Upper lobe of left lung (tissue), 6 donors: ENCODE measurements at regions not wholly inside any gene's neighbourhood (a gene's known extent, or its start where the extent isn't known, plus 50 kb on each side); places are given as distances from the start of the nearest gene placed in this dataset.
A peak's percentile ranks its signal among the peaks of the same experiment; 100 is the strongest.

ENCODE experiments used
- ATAC-seq, 2 donors: fragments of 200-7000 bp; cut with Tn5 transposase; one replicate each; pipeline ENCODE4 v1.9.1; 2022; ENCODE audit warnings: mild to moderate bottlenecking in 2 of 2, moderate library complexity in 2 of 2; ENCODE audit not compliant: low FRiP score in 2 of 2
- DNase-seq, 2 donors: peaks; one replicate each; pipeline ENCODE4 v3.0.0-alpha.2; 2019 to 2020
- H3K27ac ChIP-seq, 4 donors: fragments of 200-600 bp; sonication (generic); one replicate each; pipeline ENCODE4 v1.5.1; 2016 to 2019
- H3K27me3 ChIP-seq, 4 donors: fragments of 200-600 bp; sonication (generic); one replicate each; pipeline ENCODE4 v1.5.1; 2017 to 2019
- H3K36me3 ChIP-seq, 4 donors: fragments of 200-600 bp; sonication (generic); one replicate each; pipeline ENCODE4 v1.5.1; 2016 to 2019
- H3K4me1 ChIP-seq, 4 donors: fragments of 200-600 bp; sonication (generic); one replicate each; pipeline ENCODE4 v1.5.1; 2018 to 2019
- H3K4me3 ChIP-seq, 4 donors: fragments of 200-600 bp; sonication (generic); one replicate each; pipeline ENCODE4 v1.5.1; 2017 to 2019; ENCODE audit warnings: mild to moderate bottlenecking in 2 of 4, moderate library complexity in 1 of 4
- H3K9me3 ChIP-seq, 4 donors: fragments of 200-600 bp; sonication (generic); one replicate each; pipeline ENCODE4 v1.5.1; 2018 to 2019
- CTCF ChIP-seq, 6 experiments: fragments of 450-650 bp in 4 of 6; fragments of 200-600 bp in 2 of 6; sonication (generic) in 2 of 6; IDR thresholded peaks; one replicate each; pipeline ENCODE4 v1.5.1; 2016 to 2019; ENCODE audit warnings: antibody characterized with exemption in 6 of 6
- EP300 ChIP-seq, 4 donors: sonication (generic); formaldehyde crosslinking; IDR thresholded peaks; one replicate each; pipeline ENCODE4 v1.5.1; 2017; ENCODE audit warnings: antibody characterized with exemption in 4 of 4, control low read depth in 2 of 4
- POLR2A ChIP-seq, 4 donors: fragments of 450-650 bp; IDR thresholded peaks; one replicate each; pipeline ENCODE4 v1.5.1; 2016 to 2017; ENCODE audit warnings: antibody characterized with exemption in 4 of 4, mild to moderate bottlenecking in 2 of 4
- POLR2AphosphoS5 ChIP-seq, 2 donors: sonication (generic); formaldehyde crosslinking; IDR thresholded peaks; one replicate each; pipeline ENCODE4 v1.5.1; 2017; ENCODE audit warnings: antibody characterized with exemption in 2 of 2
- WGBS, 2 donors: methylation state at CpG; one replicate each; pipeline ENCODE4 v1.1.5; 2017 to 2018; 5-methylcytosine and 5-hydroxymethylcytosine counted together
- donor health status: DM: no; HTN: no; CAD: no; lungs with moderate emphysema.
- donor health status: DM: no; HTN: yes; CAD: no; lungs with severe emphysema.

GRCh38 chr6:168728056-168728455 is 287.1 kb downstream of the SMOC2 start:
- H3K4me1 ChIP-seq: no peaks in the 10 kb centered on the region
- H3K27ac ChIP-seq: no peak overlapping the region
- TF ChIP-seq EP300 (IDR thresholded peaks at IDR 0.05) (no peak), POLR2A (IDR thresholded peaks at IDR 0.05) (no peak), CTCF (IDR thresholded peaks at IDR 0.05) (no peak), POLR2AphosphoS5 (IDR thresholded peaks at IDR 0.05) (no peak)
- ATAC-seq (no peak), DNase-seq (no peak)
- peaks cover 0 to 6% (median 2%) of the 10 kb centered on the region in 4 donors for H3K9me3 ChIP-seq
- H3K36me3 ChIP-seq: no peaks in the 10 kb centered on the region
- WGBS, 2 donors: 77 to 87% methylated on average over 2 of the region's 2 CpGs
- H3K27me3 ChIP-seq: no peaks in the 10 kb centered on the region
- no peak overlapping the region for H3K4me3 ChIP-seq

DNA sequence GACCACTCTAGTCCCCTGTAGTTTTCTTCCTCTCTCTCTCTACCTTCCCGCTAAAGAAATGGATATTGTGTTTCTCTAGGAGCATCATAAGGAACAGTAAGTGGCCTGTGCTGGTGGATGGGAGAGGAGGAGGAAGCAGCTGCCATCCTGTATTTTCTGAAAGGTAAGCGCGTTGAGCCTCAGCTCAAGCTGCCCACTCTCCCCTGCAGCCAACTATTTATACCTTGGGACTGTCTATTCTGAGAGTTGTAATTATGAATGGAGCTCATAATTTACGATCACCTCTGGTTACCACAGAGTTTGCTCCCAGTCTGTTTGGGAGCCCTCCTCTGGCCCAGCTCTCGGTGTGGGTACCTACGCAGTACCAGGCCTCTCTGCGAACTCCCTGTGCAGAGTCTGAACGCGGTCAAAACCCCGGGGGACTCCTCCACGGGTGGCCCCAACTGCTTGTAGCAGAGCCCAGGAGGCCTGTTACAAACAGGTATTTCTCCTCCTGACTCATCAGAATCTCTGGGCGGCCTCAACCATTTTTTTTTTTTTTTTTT is 285.4 kb downstream of the SMOC2 start:
- ATAC-seq (no peak), DNase-seq (no peak)
- H3K27me3 ChIP-seq: no peaks in the 10 kb centered on the region
- no peak overlapping the region for H3K4me3 ChIP-seq
- H3K27ac ChIP-seq: no peak overlapping the region
- H3K36me3 ChIP-seq: no peaks in the 10 kb centered on the region
- 90% methylated on average over 12 of the region's 12 CpGs for WGBS, 2 donors
- TF ChIP-seq CTCF (IDR thresholded peaks at IDR 0.05) (no peak), POLR2A (IDR thresholded peaks at IDR 0.05) (no peak), POLR2AphosphoS5 (IDR thresholded peaks at IDR 0.05) (no peak), EP300 (IDR thresholded peaks at IDR 0.05) (no peak)
- peaks cover 0 to 6% (median 2%) of the 10 kb centered on the region in 4 donors for H3K9me3 ChIP-seq
- no peaks in the 10 kb centered on the region for H3K4me1 ChIP-seq

DNA sequence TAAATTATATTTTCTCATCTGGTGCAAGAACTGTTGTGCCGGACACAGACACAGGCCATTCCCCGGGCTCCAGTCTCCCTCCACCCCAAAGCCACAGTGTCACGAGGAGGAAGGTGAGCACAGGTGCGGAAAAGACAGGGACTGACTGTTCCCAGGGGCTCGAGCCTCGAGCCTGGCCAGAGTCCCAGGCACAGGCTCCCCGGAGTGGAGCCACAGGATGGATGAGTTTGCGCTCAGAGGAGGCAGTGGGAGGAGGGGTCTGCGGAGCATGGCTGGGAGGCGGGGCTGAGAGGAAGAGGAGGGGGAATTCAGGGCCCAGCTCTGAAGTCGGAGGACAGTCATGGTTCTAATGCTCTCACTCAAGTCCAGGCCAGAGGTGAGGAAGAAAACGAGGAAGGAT is 284.8 kb downstream of the SMOC2 start:
- Histone ChIP-seq H3K27ac (no peak overlapping the region), H3K36me3 (no peaks in the 10 kb centered on the region), H3K4me3 (no peak overlapping the region), H3K9me3 (peaks cover 0 to 6% (median 2%) of the 10 kb centered on the region in 4 donors), H3K27me3 (no peaks in the 10 kb centered on the region), H3K4me1 (no peaks in the 10 kb centered on the region)
- ATAC-seq: no peak
- 50 to 57% methylated on average over 11 to 12 of the region's 12 CpGs for WGBS, 2 donors
- no peak for TF ChIP-seq POLR2A (IDR thresholded peaks at IDR 0.05)
- TF ChIP-seq CTCF (IDR thresholded peaks at IDR 0.05): no peak
- TF ChIP-seq EP300 (IDR thresholded peaks at IDR 0.05): no peak
- TF ChIP-seq POLR2AphosphoS5 (IDR thresholded peaks at IDR 0.05): no peak
- DNase-seq: no peak

DNA sequence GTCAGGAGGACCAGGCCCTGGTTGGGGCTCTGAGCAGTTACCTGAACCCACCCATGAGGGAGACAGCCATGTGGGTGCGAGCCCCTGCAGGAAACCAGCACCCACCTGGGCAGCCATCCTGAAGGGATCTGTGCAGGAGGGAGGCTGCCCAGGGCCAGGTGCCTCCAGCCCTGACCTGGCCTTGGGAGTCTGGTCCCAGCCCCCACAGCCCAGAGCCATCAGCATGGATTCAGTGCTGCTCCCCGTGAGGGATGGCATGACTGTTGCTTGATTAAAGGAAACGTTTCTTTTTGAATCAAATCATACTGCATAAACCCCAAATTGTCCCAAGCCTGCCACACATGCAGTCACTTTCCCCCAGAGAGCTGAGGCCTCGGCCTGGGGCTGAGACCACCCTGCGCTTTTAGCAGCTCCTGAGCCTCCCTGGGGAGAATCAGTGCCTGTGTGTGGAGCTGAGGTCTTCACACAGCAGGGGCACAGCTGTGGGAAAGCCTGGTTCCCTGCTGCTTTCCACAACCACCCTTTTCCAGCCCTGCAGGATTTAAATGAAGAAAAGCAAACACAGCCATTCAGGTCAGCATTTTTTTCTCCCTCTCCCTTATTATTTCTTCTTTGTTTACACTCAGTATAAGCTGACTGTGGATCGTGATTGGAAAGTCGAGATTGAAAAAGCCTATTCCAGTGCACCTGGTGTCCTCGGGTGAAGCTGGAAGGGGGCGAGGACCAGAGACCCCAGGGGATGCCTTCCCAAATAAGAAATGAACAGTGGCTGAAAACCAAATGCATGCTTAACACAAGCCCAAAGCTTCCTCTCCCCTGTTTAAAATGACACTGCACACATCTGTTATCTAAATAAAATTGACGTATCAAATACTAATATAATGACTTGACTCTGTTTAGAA is 283.9 kb downstream of the SMOC2 start:
- TF ChIP-seq POLR2AphosphoS5 (IDR thresholded peaks at IDR 0.05) (no peak), POLR2A (IDR thresholded peaks at IDR 0.05) (no peak), EP300 (IDR thresholded peaks at IDR 0.05) (no peak), CTCF (IDR thresholded peaks at IDR 0.05) (no peak)
- Histone ChIP-seq H3K4me1 (no peaks in the 10 kb centered on the region), H3K4me3 (no peak overlapping the region), H3K27me3 (no peaks in the 10 kb centered on the region), H3K9me3 (peaks cover 0 to 6% (median 2%) of the 10 kb centered on the region in 4 donors), H3K36me3 (no peaks in the 10 kb centered on the region), H3K27ac (no peak overlapping the region)
- DNase-seq (no peak), ATAC-seq (peak in 1 of 2 donors; percentile 15)
- WGBS, 2 donors: 63 to 67% methylated on average over 9 to 10 of the region's 10 CpGs
